ENCODE measurements at regions not wholly inside any gene's neighbourhood (a gene's known extent, or its start where the extent isn't known, plus 50 kb on each side); places are given as distances from the start of the nearest gene placed in this dataset.

DNA sequence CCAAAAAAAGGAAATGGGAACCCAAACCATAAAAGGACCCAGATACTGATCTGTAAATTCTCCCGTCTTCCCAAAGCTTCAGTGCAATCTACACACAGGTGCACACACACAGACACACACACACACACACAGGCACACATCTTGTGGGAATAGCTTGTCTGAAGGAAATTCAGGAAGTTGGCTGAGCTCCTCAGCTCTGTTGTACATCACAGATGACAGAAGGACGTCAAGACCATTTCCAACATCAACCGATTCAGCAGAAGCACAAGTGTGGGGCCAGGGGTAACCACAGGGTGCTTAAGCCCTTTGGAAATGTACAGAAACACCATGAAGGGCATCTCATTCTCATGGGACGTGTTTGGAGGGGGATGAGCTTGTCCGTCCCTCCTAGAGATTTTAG, 498.1 kb upstream of the PSMD7 start:
- no peak for FAIRE-seq

DNA sequence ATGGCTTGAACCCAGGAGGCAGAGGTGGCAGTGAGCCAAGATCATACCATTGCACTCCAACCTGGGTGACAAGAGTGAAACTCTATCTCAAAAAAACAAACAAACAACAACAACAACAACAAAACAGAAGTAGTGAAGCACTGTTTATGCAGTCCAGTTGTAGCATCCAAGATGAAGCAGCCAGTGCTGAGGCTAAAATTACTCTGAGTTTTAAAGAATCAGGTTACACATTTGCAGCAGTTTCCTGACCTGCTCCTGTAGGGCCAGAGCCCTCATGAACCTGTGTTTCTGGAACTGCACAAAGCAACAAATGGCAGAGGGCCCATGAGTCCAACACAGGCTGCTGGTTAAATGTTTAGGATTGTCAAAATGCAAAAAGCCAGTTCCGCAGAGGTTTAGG, 499.5 kb upstream of the PSMD7 start:
- FAIRE-seq = no peak

DNA sequence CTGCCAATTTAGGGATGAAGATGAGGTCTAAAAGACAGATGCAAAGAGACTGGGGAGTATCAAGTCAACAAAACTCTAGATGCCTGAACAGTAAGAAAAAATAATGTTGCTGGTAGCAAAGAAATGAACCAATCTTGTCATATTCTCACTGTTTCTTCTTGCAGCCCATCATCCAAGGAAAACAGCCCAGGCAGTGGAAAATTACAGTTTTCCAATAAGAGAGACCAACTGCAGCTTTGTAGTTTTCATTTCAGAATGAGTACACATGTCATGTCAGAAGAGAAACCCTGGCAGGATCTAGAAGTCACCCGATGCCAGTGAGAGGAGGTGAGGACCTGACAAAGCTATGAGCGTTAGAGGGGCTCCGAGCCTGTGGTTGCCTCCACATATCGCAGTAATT, 500.4 kb upstream of the PSMD7 start:
- FAIRE-seq = no peak

DNA sequence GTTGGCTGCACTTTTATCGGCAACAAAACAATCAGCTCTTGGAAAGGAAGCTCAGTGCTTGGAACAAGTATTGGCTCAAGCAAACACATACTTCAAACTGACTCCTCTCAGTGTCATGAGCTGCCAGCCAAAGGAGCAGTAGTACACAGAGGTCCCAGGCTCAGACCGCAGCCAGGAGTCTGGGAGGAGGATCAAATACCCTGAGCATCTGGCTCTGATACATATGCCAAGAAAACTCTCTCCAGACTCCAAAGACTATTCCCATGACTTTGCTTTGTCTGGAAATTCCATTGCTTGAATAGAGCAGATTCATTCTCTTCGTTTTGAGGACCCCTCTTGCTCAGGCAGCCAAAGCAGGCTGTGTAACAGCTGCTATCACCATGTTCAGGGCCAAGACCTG, 501.6 kb upstream of the PSMD7 start:
- no peak for FAIRE-seq

DNA sequence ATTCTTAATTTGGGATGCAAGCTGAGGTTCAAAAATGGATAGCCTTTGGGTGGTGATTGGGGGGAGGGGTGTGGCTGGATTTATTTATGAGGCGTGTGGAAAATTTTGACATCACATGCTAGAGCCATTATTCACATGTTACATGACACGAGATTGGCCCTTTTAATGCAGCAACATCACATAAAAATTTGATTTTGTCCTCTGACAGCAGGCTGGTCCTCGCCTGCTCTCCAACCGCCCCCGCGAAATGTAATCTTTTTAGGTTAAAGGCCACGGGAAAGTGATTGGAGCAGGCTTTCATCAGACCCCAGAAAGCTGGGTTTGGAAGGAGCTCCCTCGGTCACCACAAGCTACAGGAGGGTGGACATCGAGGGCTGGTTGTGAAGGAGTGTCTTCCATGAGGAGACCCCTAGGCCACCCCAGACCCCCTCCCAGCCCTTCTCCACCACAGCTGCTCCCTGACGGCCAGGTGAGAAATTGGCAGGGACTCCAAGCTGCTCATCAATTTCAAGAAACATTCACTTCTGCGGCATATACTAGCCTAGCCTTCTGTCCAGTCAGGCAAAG, 502.7 kb upstream of the PSMD7 start:
- no peak for FAIRE-seq

DNA sequence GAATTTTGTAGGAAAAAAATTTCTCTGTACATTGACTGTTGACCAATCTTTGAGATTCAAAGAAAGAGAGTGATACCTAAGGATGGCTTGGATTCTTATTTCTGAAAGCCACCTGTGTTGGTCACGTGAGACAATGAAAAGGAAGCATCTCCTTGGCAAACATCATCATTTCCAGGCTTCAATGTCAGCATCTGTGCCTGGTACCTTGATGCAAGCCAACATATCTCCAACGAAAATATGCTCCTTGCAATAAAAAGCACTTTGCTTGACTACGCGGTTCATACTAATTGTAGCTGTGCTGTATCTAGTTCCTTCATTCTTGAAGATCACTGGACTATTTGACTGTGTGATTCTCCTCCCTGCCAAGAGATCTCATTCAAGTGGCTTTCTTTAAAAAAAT, 503.4 kb upstream of the PSMD7 start:
- FAIRE-seq = no peak

DNA sequence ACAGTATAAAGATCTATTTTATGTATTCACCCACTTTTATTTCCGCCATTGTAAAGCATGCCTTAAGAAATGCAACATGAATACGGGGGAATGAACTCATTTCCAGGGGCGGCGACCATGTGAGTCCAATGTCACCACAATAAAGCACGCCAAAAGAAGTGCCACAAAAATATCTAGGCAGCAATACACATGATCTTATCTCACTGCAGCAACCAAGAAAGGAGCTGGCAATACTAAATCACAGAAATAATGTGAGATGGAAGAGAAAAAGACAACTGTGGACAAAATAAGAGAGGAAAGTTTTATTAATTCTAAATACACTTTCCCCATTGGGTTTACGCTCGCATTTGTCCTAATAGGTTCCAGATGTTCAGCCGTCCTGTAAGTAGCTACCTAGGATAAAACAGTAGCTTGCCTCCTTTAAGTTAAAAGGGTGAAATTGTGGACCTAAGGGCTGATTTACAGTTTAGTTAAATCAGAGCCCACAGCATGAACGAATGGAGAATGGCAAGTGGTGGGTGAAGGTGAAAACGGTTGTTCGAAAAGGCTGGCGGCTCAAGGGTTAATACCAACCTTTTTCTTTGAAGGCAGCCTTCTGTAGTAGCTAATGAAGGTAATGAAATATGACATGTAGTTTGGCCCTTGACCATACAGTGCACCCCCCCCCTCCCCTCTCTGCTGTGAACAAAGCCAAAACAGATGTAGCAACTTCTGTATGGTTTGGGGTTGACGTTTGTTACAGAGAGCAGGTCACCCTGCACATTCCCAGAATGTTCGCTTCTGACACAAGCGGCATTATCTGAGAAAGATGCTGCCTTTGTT, 504.2 kb upstream of the PSMD7 start:
- no peak for FAIRE-seq

DNA sequence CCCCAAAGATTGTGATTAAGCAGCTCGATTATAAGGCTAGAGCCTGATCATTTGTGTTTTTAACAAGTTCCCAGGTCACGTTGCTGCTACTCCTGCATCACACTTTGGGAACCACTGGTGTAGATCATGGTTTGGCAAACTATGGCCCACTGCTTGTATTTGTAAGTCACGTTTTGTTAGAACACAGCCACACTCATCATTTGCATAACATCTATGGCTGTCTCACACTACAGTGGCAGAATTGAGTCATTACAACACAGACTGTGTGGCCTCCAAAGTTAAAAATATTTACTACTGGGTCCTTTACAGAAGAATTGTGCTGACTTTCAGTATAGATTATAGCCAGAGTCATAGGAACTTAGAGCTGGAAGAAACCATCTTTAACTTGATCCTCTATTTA, 515.3 kb upstream of the PSMD7 start:
- FAIRE-seq = no peak

DNA sequence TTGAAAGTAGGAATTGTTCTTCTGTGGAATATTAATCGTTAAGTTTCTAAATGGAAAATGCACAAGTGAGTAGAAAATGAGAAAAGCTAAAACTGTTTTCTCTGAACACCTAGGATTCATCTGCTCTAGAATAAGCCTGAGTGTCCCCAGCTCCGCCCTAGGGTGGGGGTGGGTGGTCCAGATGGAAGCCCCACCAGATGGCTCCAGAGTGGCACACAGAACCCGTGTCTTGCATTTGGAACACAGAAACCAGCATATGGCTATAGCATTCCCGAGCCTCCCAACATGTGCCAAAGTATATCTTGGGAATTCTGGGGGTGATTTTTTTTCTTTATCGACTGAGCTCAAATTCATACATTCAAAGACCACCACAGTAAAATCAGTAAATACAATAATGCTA, 517.7 kb upstream of the PSMD7 start:
- no peak for FAIRE-seq

DNA sequence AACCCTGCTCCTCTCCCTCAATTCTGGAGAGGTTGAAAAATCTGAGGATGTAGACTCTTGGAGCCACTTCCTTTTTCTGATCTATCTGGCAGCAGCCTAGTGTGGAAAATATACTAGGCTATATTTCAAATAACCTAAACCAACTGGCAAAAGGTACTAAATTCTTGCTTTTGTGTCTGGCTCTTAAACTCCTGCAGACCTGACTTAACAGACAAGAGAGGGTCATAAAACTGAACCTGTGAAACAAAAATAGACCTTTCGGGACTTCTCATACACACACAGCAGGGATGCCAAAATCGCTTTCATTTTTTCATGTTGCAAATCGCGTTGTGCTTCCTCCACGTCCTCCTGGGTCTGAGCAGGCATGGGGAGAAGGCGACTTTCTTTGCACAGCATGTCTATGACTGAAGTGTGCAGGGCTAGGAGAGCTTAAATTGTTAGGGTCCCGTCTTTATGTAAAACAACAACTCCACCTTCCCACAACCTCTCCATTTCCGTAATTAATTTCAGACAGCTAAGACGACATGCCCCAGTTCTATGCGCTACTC, 520.7 kb upstream of the PSMD7 start:
- no peak for FAIRE-seq

DNA sequence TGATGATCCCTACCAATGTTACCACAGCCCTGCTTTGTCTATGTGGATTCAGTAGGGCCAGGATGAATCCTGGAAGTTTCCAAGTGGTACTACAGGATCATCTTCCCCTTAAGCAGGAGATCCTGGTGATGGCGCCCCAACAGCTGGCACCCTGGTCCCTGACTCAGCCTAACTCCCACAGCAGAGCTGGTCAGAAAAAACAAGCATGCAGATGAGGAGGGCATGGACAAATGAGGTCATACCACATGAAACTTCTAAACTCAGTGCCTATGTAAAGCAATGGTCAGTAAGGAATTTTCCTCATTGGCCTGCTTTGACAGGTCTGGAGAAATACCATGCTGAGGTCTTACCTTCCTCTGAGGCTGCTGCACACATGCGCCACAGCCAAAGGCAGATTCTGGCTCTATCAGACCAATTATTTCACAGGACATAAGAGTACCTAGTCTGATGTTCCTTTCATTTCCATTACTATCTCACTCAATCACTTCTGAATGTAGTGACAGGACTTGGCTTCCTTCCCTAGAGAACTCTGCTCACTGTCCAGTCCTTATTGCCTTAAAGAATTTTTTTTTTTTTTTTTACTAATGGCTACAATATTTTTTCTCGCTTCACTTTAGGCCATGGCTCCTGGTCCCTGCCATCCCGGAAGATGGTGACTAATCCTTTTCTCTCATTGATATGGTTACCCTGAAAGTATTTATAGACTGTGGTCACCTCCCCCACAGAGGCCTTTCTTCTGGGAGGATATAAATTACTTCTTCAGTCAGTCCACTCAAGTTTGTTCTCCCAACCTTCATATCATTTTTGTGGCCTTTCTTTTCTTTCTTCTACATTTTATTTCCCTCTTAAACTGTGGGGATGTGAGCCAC, 525.2 kb upstream of the PSMD7 start:
- no peak for FAIRE-seq

DNA sequence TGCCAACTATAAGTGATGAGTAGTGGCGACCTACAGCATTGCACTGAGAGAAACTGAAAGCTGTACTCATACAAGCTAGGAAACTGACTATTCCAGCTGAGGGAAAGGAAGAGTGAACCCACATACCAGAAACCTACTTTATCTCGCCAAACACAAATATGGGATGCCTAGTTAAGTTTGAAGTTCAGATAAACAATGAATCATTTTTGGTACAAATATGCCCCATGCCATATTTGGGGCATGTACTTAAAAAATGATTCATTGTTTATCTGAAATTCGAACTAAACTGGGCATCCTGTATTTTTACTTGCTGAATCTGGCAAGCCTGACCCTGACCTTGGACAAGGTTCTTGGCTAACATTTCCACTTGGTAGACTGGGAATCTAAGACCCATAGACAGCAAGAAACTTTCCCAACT, 527.8 kb upstream of the PSMD7 start:
- FAIRE-seq = no peak

DNA sequence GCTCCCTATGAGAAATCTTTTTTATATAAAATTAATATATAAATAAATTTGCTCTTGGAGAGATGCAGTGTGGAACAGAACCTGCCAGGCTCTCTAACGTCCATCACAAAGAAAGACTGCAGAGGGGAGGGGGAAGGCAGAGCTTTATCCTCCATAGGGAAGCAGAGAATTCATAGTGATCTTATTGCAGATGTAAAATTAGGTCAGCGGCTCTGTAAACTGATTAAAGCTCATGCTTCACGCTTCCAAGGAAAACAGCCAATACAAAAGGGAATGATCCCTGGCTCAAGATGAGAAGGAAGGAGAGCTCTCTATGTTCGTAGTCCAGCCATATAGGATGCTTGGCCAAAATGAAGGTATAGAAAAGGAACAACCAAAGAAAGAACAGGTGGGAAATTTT, 532.3 kb upstream of the PSMD7 start:
- no peak for FAIRE-seq

DNA sequence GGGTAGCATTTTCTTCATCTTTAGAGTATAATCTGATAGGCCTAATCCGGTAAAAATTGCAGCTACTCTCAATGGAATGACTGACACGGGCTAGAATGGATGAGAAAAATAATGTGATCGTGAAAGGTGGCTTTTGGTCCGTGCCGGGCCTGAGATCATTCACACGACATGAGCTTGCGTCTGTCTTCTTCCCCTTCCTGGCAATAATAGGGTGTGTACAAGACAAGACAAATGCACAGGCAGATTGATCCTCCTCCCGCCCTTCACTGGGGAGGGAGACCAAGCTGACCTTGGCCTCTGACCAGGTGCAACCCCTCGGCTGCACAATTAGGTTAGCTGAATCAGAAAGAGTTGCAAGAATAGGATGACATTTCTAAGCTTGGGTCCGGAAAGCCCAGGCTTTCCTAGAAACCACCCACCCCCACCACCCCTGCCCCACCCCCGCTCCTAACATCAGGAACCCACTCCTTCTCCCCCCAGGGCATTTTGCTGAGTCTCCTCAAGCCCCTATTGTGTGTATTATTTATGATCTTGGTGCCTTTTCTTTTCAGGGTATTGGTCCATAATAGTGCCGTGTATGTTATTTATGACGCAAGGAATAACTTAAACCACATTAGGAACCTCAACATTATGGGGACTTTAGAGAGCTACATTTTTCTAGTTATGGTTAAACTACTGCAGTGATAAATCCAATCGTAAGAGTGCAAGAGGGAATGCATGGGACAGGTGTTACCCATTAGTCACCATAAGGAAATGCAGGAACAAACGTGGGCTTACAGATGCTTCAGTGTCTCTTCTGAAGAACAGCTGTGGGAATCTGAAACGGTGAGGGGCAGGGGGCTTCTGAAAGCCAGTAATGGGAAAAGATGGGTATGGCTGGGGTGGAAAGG, 540.1 kb upstream of the PSMD7 start:
- FAIRE-seq = no peak

DNA sequence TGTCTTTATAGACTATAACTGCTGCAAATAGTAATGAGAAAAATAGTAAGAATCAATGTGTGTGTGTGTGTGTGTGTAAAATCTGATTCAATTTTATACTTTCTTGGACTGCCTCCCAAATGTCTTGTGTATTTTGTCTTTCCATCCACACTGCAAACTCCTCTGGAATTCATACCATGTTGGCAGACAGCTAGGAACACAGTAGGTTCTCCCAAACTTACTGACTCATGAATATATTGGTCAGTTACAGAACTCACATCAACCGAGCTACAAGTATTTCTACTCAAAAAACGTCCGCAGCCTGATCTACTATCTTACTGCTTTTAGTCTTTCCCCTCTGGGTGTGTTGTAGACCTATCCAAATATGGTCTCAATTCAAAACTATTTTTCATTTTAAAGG, 542.7 kb upstream of the PSMD7 start:
- FAIRE-seq = no peak

DNA sequence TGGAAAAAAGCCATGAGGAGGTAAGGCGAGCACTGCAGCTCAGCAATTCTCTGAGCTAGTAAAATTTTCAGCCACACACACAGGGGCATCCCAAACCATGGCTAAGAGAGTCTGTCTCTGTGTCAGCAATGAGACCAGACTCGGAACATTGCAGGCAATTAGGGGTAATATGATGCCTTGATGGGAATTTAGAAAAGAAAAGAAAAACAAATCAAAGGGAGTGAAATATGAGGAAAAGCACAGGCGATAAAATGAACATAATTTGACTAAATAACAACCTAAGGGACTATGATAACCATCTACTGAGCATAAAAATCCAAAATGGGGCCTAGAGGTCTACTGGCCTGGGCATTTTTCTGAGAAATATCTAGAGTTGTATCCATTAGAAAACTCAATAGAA, 546.0 kb upstream of the PSMD7 start:
- no peak for FAIRE-seq

DNA sequence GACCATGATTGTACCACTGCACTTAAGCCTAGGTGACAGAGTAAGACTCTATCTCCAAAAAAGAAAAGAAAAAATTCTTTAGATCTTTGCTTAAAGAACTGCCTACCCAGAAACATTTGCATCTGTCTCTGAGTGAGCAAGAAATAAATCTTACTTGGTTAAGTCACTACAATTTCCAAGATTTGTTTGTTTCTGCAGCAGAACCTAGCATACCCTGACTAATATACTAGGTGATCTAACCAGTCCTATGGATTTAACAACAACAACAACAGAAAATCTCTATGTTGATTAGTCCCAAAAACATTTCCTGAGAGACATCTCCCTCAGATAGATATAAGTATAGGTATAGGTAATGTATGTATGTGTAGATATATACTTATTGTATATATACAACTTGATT, 549.3 kb upstream of the PSMD7 start:
- FAIRE-seq = no peak

DNA sequence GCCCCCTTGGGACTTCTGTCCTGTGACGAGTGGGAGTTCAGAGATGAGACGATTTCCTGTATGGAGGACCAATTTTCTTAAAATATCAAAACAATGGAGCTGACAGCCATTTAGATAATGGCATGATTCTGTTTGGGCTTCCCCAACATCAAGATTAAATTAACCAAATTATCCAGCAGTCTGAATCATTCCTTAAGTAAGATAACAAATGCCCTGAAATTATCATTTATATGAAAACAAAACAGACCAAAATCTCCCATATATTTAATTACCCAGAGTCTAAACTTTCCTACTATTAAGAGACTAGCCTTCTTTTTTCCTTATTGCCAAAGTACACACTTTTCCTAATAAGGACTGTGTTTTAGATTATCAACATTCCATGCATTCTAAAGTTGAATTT, 550.1 kb upstream of the PSMD7 start:
- no peak for FAIRE-seq

DNA sequence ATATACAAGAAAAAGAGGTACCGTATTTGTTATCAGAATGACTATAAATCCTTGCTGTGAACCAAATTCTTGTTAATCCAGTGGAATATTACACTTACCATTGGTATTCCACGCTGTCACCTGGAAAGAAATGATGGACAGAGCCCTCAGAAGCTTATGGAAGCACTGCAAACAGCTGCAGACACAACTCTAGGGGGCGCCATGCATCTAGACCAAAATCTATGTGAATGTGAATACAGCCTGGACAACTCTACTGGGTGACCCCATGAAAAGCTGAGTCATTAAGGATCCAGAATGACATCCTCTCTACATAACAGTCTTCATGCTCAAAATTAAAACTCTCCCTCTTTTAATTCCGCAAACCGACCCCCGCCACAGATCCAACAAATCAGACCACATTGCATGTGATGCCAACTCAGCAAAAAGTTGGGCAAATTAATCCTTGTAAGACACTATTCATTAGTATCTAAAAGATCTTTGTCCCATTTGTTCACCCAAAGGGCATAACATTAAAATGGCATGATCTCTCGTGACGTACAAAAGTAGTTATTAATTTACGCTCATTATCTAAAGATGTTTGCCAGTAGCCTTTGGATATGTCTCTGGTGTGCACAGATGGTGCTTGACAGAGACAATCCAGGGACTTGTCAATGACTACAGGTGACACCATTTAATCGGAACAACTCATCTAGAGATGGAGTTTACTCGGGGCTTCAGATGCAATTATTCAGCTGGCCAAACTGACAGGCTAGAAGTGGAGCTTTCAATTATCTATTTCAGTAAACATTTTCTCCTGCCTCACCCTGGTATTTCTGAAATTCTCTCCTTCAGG, 552.7 kb upstream of the PSMD7 start:
- no peak for FAIRE-seq

DNA sequence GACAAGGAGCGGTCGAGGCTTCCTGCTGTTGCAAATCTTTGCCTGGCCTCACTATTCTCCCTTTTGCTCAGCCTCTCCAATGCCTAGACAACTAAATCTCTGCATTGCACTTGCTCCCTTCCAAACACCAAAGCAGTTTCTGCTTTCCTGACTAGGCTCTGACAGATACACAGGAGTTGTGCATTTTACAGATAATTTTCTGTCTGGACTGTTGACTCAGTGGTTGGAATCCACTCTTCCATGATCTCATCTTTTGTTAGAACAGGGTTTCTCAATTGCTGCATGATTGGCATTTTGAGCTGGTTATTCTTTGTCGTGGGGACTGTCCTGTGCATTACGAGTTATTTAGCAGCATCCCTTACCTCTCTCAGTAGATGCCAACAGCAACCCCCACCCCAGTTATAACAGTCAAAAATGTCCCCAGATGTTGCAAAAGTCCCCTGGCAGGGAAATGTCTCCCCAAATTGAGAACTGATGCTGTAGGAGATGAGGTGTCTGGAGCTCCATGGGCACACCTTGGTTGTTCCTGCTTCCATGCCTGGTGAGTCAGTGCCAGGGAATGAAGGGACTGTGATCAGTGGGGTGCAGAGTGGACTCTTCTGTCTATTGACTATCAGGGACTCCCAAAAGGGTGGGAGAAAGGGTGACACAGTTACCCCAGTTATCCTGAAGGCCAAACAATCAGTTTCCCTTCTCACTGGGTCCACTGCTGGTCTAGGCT, 557.4 kb upstream of the PSMD7 start:
- no peak for FAIRE-seq

DNA sequence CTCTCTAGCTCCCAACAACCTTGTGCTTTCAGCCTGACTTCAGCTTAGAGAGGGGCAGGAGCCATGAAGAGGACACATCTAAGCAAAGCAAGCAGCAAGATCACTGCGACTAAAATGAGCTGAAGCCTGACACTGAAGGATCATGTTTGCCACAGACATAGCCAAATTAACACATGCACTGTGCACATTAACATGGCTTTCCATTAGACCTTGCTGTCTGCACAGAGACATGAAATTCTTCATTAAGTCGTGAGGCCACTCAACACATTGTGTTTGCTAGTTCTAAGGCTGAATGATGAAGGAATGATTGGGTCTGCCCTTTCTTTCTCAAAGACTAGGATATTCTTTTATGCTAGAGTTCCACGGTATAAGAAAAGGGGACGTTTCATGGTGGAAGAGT, 558.3 kb upstream of the PSMD7 start:
- no peak for FAIRE-seq
